Liver (tissue), 3 donors: ENCODE measurements at regions not wholly inside any gene's neighbourhood (a gene's known extent, or its start where the extent isn't known, plus 50 kb on each side); places are given as distances from the start of the nearest gene placed in this dataset.

Experiments
- ATF3 ChIP-seq: IDR thresholded peaks from 2 replicates; pipeline ENCODE4 v1.6.1; 2016; ENCODE audit warnings: antibody characterized with exemption
- CTCF ChIP-seq: fragments of 150-350 bp; IDR thresholded peaks from 2 replicates; pipeline ENCODE4 v1.5.1; 2017; ENCODE audit warnings: improper control_type of control experiment, low read depth, low read length; ENCODE audit not compliant: missing input control
- REST ChIP-seq: IDR thresholded peaks from 2 replicates; pipeline ENCODE4 v1.6.1; 2016; ENCODE audit warnings: antibody characterized with exemption, mild to moderate bottlenecking
- SP1 ChIP-seq: IDR thresholded peaks from 2 replicates; pipeline ENCODE4 v1.6.1; 2018; ENCODE audit warnings: antibody characterized with exemption, mild to moderate bottlenecking
- TAF1 ChIP-seq: conservative IDR thresholded peaks from 2 replicates; pipeline ENCODE4 v1.6.1; 2016; ENCODE audit warnings: antibody characterized with exemption, mild to moderate bottlenecking
- YY1 ChIP-seq: IDR thresholded peaks from 2 replicates; pipeline ENCODE4 v1.6.1; 2016; ENCODE audit warnings: antibody characterized with exemption, mild to moderate bottlenecking
- TF ChIP-seq, protein P1 (sequence below): IDR thresholded peaks from 2 replicates; pipeline ENCODE4 v1.6.1; 2016; ENCODE audit warnings: antibody characterized with exemption
- donor health status: healthy.
- donor health status: healthy.

- TF ChIP-seq SP1, result no peak
- TF ChIP-seq CTCF, result peak; percentile 10
- no peak for TF ChIP-seq TAF1
- TF ChIP-seq, protein P1, sequence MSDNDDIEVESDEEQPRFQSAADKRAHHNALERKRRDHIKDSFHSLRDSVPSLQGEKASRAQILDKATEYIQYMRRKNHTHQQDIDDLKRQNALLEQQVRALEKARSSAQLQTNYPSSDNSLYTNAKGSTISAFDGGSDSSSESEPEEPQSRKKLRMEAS, result no peak
- no peak for TF ChIP-seq YY1
- TF ChIP-seq ATF3, result no peak
- TF ChIP-seq REST, result no peak
Measured at GRCh38 chr5:37926732-37927131, 86.9 kb upstream of the GDNF start.
